B cell (primary cell): ENCODE measurements at regions not wholly inside any gene's neighbourhood (a gene's known extent, or its start where the extent isn't known, plus 50 kb on each side); places are given as distances from the start of the nearest gene placed in this dataset.
"Not testable (repeated sequence)": the region's sequence is repeated elsewhere in the genome, so short reads cannot be mapped to it uniquely, and the experiment has no call there.

Source experiments
- ATAC-seq: fragments of 200-7000 bp; cut with Tn5 transposase; one replicate; pipeline ENCODE4 v1.10.0; 2021; ENCODE audit warnings: low read depth, mild to moderate bottlenecking, moderate number of reproducible peaks, moderate library complexity
- CTCF ChIA-PET: fragments of 350-600 bp; sonication (Branson Sonifier 250); formaldehyde crosslinking; loops from one replicate; lab custom pipeline; 2021; ENCODE audit warnings: antibody characterized with exemption, inconsistent platforms; lab: Charles Lee
- POLR2A ChIA-PET: fragments of 350-600 bp; sonication (Branson Sonifier 250); formaldehyde crosslinking; loops from one replicate; lab custom pipeline; 2021; ENCODE audit warnings: antibody characterized with exemption; lab: Charles Lee
- DNase-seq: peaks from one replicate; pipeline ENCODE4 v3.0.0; 2013
- H2AFZ ChIP-seq: 2 replicates; pipeline ENCODE4 v1.6.1; 2012; ENCODE audit warnings: mild to moderate bottlenecking, low read depth, low read length; ENCODE audit not compliant: insufficient read depth, poor library complexity, severe bottlenecking
- H3K27ac ChIP-seq, 2 donors: 1 replicate in 1 of 2; 2 replicates in 1 of 2; pipeline ENCODE4 v1.5.1; 2012 to 2013; ENCODE audit warnings: low read length in 2 of 2, mild to moderate bottlenecking in 2 of 2, moderate library complexity in 1 of 2
- H3K27me3 ChIP-seq, 4 experiments: fragments of 200-600 bp in 1 of 4; sonication (generic) in 1 of 4; replicated peaks in 1 of 4; 1 replicate in 2 of 4; 2 replicates in 2 of 4; pipeline versions ENCODE4 v1.6.1 to v1.7.0; 2013 to 2016; ENCODE audit warnings: low read length in 3 of 4, mild to moderate bottlenecking in 2 of 4, mixed read lengths in 1 of 4, moderate library complexity in 1 of 4; ENCODE audit not compliant: insufficient read depth in 4 of 4, control insufficient read depth in 3 of 4; ENCODE audit errors: control extremely low read depth in 1 of 4
- H3K36me3 ChIP-seq, 2 experiments: replicated peaks in 1 of 2; 1 replicate in 1 of 2; 2 replicates in 1 of 2; pipeline versions ENCODE4 v1.6.1 to v1.7.1; 2013; ENCODE audit warnings: low read length in 1 of 2; ENCODE audit not compliant: insufficient read depth in 2 of 2, control insufficient read depth in 1 of 2; ENCODE audit errors: control extremely low read depth in 1 of 2, extremely low read depth in 1 of 2
- H3K4me1 ChIP-seq, 2 donors: fragments of 200-600 bp in 1 of 2; sonication (generic) in 1 of 2; 1 replicate in 1 of 2; 2 replicates in 1 of 2; pipeline versions ENCODE4 v1.5.1 to v1.6.1; 2013 to 2017; ENCODE audit warnings: low read length in 2 of 2; ENCODE audit not compliant: control insufficient read depth in 2 of 2, insufficient read depth in 2 of 2
- H3K4me2 ChIP-seq: replicated peaks from 2 replicates; pipeline ENCODE3; 2012; ENCODE audit warnings: mild to moderate bottlenecking, low read depth, low read length; ENCODE audit not compliant: poor library complexity, severe bottlenecking
- H3K4me3 ChIP-seq, 5 experiments: fragments of 200-600 bp in 1 of 5; sonication (generic) in 1 of 5; 1 replicate in 3 of 5; 2 replicates in 2 of 5; pipeline versions ENCODE4 v1.5.1 to v1.7.0; 2011 to 2016; ENCODE audit warnings: low read length in 4 of 5, mild to moderate bottlenecking in 4 of 5, low read depth in 2 of 5, control low read depth in 1 of 5, moderate library complexity in 1 of 5; ENCODE audit not compliant: insufficient read depth in 1 of 5; ENCODE audit errors: control extremely low read depth in 1 of 5, extremely low read depth in 1 of 5
- H3K79me2 ChIP-seq: fragments of 200-600 bp; sonication (generic); one replicate; pipeline ENCODE4 v1.6.0; 2016; ENCODE audit warnings: low read length; ENCODE audit not compliant: control insufficient read depth, insufficient read depth
- H3K9ac ChIP-seq: fragments of 200-600 bp; sonication (generic); 2 replicates; pipeline ENCODE4 v1.6.1; 2017; ENCODE audit warnings: mild to moderate bottlenecking, low read length, moderate library complexity
- H3K9me3 ChIP-seq, 3 donors: one replicate each; pipeline versions ENCODE4 v1.6.1 to v1.7.1; 2013; ENCODE audit warnings: low read length in 2 of 3; ENCODE audit not compliant: control insufficient read depth in 2 of 3, insufficient read depth in 1 of 3; ENCODE audit errors: control extremely low read depth in 1 of 3
- H4K20me1 ChIP-seq: 2 replicates; pipeline ENCODE4 v1.6.0; 2012; ENCODE audit warnings: mild to moderate bottlenecking, low read length; ENCODE audit not compliant: insufficient read depth, control insufficient read depth, poor library complexity, severe bottlenecking
- H3K27ac Mint-ChIP-seq: one replicate; pipeline ENCODE4 v1.8.0; 2021; ENCODE audit warnings: mixed read lengths
- H3K27me3 Mint-ChIP-seq: one replicate; pipeline ENCODE4 v1.8.0; 2021; ENCODE audit warnings: mixed read lengths
- H3K4me1 Mint-ChIP-seq: one replicate; pipeline ENCODE4 v1.8.0; 2021; ENCODE audit warnings: mixed read lengths
- H3K4me3 Mint-ChIP-seq: one replicate; pipeline ENCODE4 v1.8.0; 2021; ENCODE audit warnings: mixed read lengths
- H3K9me3 Mint-ChIP-seq: one replicate; pipeline ENCODE4 v1.8.0; 2022; ENCODE audit warnings: mixed read lengths; ENCODE audit not compliant: insufficient read depth
- CTCF ChIP-seq: fragments of 200-600 bp; IDR thresholded peaks from one replicate; pipeline ENCODE4 v1.8.0; 2022; ENCODE audit warnings: antibody characterized with exemption, mild to moderate bottlenecking
- whole genome bisulfite sequencing: methylation state at CpG from one replicate; pipeline ENCODE4 v1.1.5; 2013; ENCODE audit warnings: missing lambda C conversion rate; ENCODE audit not compliant: insufficient coverage; 5-methylcytosine and 5-hydroxymethylcytosine counted together
- intact Hi-C: fragments of 100-400 bp; cut with micrococcal nuclease; formaldehyde crosslinking; loops from one replicate; pipeline ENCODE4 v1.10.0; 2022

GRCh38 chr2:89936011-89936410 is 1244.5 kb downstream of the RPIA start:
- intact Hi-C loops, H3K27ac ChIP-seq, H3K4me3 ChIP-seq, H3K36me3 ChIP-seq, H3K9me3 ChIP-seq, H3K9ac ChIP-seq, H3K4me2 ChIP-seq, POLR2A ChIA-PET, H2AFZ ChIP-seq, H3K4me1 ChIP-seq, H3K27ac Mint-ChIP-seq, ATAC-seq, H3K9me3 Mint-ChIP-seq, H3K79me2 ChIP-seq, H3K27me3 Mint-ChIP-seq, H3K27me3 ChIP-seq, H4K20me1 ChIP-seq, DNase-seq, CTCF ChIA-PET: not testable (repeated sequence)
- Mint-ChIP-seq H3K4me3 (peak overlapping the region; percentile 24), H3K4me1 (peaks cover 19% of the 10 kb centered on the region)
- no CpG with 5 or more reads among the region's 2 CpGs for WGBS

GRCh38 chr2:89936559-89936958 is 1245.1 kb downstream of the RPIA start:
- H3K27ac ChIP-seq, intact Hi-C loops, H3K27ac Mint-ChIP-seq, H3K9me3 ChIP-seq, H3K36me3 ChIP-seq, POLR2A ChIA-PET, ATAC-seq, H3K9me3 Mint-ChIP-seq, H3K79me2 ChIP-seq, H3K27me3 ChIP-seq, H3K27me3 Mint-ChIP-seq, H3K9ac ChIP-seq, H3K4me3 ChIP-seq, H3K4me1 ChIP-seq, CTCF ChIA-PET, H3K4me2 ChIP-seq, H2AFZ ChIP-seq, H4K20me1 ChIP-seq: not testable (repeated sequence)
- peak; percentile 22 for DNase-seq
- Mint-ChIP-seq H3K4me1 (peaks cover 19% of the 10 kb centered on the region), H3K4me3 (peak overlapping the region; percentile 61)

- TF ChIP-seq CTCF = peak; percentile 39
- H3K27ac Mint-ChIP-seq, H3K9ac ChIP-seq: not testable (repeated sequence)
These were observed 1247.3 kb downstream of the RPIA start for GRCh38 chr2:89938756-89939155.

GRCh38 chr2:89944267-89944666 is 1252.8 kb downstream of the RPIA start:
- not testable (repeated sequence) for ATAC-seq

More at GRCh38 chr2:89938756-89939155, 1247.3 kb downstream of the RPIA start:
- H3K27ac ChIP-seq, H2AFZ ChIP-seq, CTCF ChIA-PET, DNase-seq, H4K20me1 ChIP-seq, H3K4me3 ChIP-seq, H3K36me3 ChIP-seq, H3K27me3 Mint-ChIP-seq, H3K9me3 Mint-ChIP-seq, intact Hi-C loops, POLR2A ChIA-PET, H3K79me2 ChIP-seq, H3K9me3 ChIP-seq, H3K4me3 Mint-ChIP-seq, H3K27me3 ChIP-seq, H3K4me2 ChIP-seq, H3K4me1 ChIP-seq: not testable (repeated sequence)
- 77% methylated on average over 5 of the region's 5 CpGs for WGBS
- peaks cover 19% of the 10 kb centered on the region for H3K4me1 Mint-ChIP-seq
- ATAC-seq = peak; percentile 98

More at GRCh38 chr2:89944267-89944666, 1252.8 kb downstream of the RPIA start:
- CTCF ChIA-PET, DNase-seq, H3K4me1 Mint-ChIP-seq, H2AFZ ChIP-seq, H3K9me3 ChIP-seq, H3K4me1 ChIP-seq, intact Hi-C loops, H3K4me2 ChIP-seq, H4K20me1 ChIP-seq, H3K79me2 ChIP-seq, POLR2A ChIA-PET, H3K4me3 Mint-ChIP-seq, H3K9me3 Mint-ChIP-seq, H3K4me3 ChIP-seq, H3K27ac Mint-ChIP-seq, H3K27me3 ChIP-seq, H3K27me3 Mint-ChIP-seq, H3K9ac ChIP-seq, H3K27ac ChIP-seq, H3K36me3 ChIP-seq: not testable (repeated sequence)
- no CpG with 5 or more reads among the region's 6 CpGs for WGBS
